Stimulated activated CD4-positive, alpha-beta T cell treated with anti-CD3 and anti-CD28 coated beads, Interleukin-4, amount 100 ng/mL, for 24 hours (primary cell): ENCODE measurements at regions not wholly inside any gene's neighbourhood (a gene's known extent, or its start where the extent isn't known, plus 50 kb on each side); places are given as distances from the start of the nearest gene placed in this dataset.
"Not testable (repeated sequence)": the region's sequence is repeated elsewhere in the genome, so short reads cannot be mapped to it uniquely, and the experiment has no call there.

Experiments
- DNase-seq: peaks from one replicate; pipeline ENCODE4 v3.0.0-alpha.2; 2020

- DNase-seq, result no peak
These were observed 51.5 kb upstream of the IFNE start for GRCh38 chr9:21533597-21533996.

- no peak for DNase-seq
These were observed 53.3 kb upstream of the IFNE start for GRCh38 chr9:21535396-21535795.

GRCh38 chr9:21542787-21543186, 60.7 kb upstream of the IFNE start:
- no peak for DNase-seq

- DNase-seq, result no peak
These were observed 61.1 kb upstream of the IFNE start for GRCh38 chr9:21543187-21543586.

GRCh38 chr9:21543816-21544215, 61.7 kb upstream of the IFNE start:
- not testable (repeated sequence) for DNase-seq

- no peak for DNase-seq
These were observed 64.8 kb upstream of the IFNE start for GRCh38 chr9:21546949-21547348.

- no peak for DNase-seq
These were observed 67.2 kb upstream of the IFNE start for GRCh38 chr9:21549251-21549765.

- no peak for DNase-seq
These were observed 67.8 kb upstream of the IFNE start for GRCh38 chr9:21549890-21550289.

GRCh38 chr9:21550392-21550791, 68.3 kb upstream of the IFNE start:
- DNase-seq, result no peak

- DNase-seq, result no peak
These were observed 69.3 kb upstream of the IFNE start for GRCh38 chr9:21551401-21551800.

- no peak for DNase-seq
These were observed 70.4 kb upstream of the IFNE start for GRCh38 chr9:21552244-21553170.

GRCh38 chr9:21553441-21553840, 71.3 kb upstream of the IFNE start:
- DNase-seq, result no peak

- no peak for DNase-seq
These were observed 72.7 kb upstream of the IFNE start for GRCh38 chr9:21554813-21555212.

GRCh38 chr9:21555911-21556310, 73.8 kb upstream of the IFNE start:
- no peak for DNase-seq

GRCh38 chr9:21556581-21557427, 74.7 kb upstream of the IFNE start:
- DNase-seq, result no peak

GRCh38 chr9:21557428-21557768, 75.3 kb upstream of the IFNE start:
- DNase-seq, result no peak

GRCh38 chr9:21558079-21558478, 76.0 kb upstream of the IFNE start:
- DNase-seq, result no peak

GRCh38 chr9:21558615-21559401, 76.7 kb upstream of the IFNE start:
- DNase-seq, result no peak

- peak; percentile 48 for DNase-seq
These were observed 77.5 kb upstream of the IFNE start for GRCh38 chr9:21559402-21560280.

GRCh38 chr9:21560281-21560745, 78.2 kb upstream of the IFNE start:
- no peak for DNase-seq

- no peak for DNase-seq
These were observed 79.4 kb upstream of the IFNE start for GRCh38 chr9:21561502-21561901.

- no peak for DNase-seq
These were observed 82.1 kb upstream of the IFNE start for GRCh38 chr9:21564175-21564574.
